ENCODE measurements at regions not wholly inside any gene's neighbourhood (a gene's known extent, or its start where the extent isn't known, plus 50 kb on each side); places are given as distances from the start of the nearest gene placed in this dataset.

GRCh38 chr2:727071-727470, 49.9 kb upstream of the TMEM18 start:
- no peak for DNase-seq (ENCODE audit: low read depth in 2 of 2)
